ENCODE measurements at regions not wholly inside any gene's neighbourhood (a gene's known extent, or its start where the extent isn't known, plus 50 kb on each side); places are given as distances from the start of the nearest gene placed in this dataset.
A peak's percentile ranks its signal among the peaks of the same experiment; 100 is the strongest.

GRCh38 chr11:23058656-23059055 is 198.4 kb upstream of the CCDC179 start:
- no peak overlapping the region for H2BK12ac ChIP-seq (ENCODE audit: low read length in 2 of 2)
- H3K23ac ChIP-seq (ENCODE audit: low read length in 2 of 2): no peak overlapping the region
- H2AFZ ChIP-seq (ENCODE audit: low read depth, low read length): no peak overlapping the region
- no peak overlapping the region for H4K91ac ChIP-seq (ENCODE audit: low read length)
- H2BK15ac ChIP-seq (ENCODE audit: low read depth, poor library complexity, severe bottlenecking): no peak overlapping the region
- H3K4me1 ChIP-seq (ENCODE audit: control insufficient read depth, insufficient read depth, low read depth, low read length): no peaks in the 10 kb centered on the region
- H3K27ac ChIP-seq (ENCODE audit: low read length, poor library complexity, severe bottlenecking): no peak overlapping the region
- no peak overlapping the region for H2BK120ac ChIP-seq (ENCODE audit: low read depth, low read length)
- H3K9me3 ChIP-seq (ENCODE audit: control insufficient read depth, low read length): no peaks in the 10 kb centered on the region
- H3K9ac ChIP-seq (ENCODE audit: low read length): no peak overlapping the region
- H3K36me3 ChIP-seq (ENCODE audit: control insufficient read depth in 1 of 2, insufficient read depth in 2 of 2, low read depth in 1 of 2, low read length in 2 of 2): no peaks in the 10 kb centered on the region
- H3K4ac ChIP-seq (ENCODE audit: low read depth in 1 of 2, low read length in 2 of 2): no peak overlapping the region
- no peak overlapping the region for H3K14ac ChIP-seq (ENCODE audit: low read length in 2 of 2)
- no peaks in the 10 kb centered on the region for H3K79me1 ChIP-seq (replicated peaks; ENCODE audit: low read length, poor library complexity, severe bottlenecking)
- H4K8ac ChIP-seq (ENCODE audit: low read length): no peak overlapping the region
- no peak overlapping the region for H3K4me3 ChIP-seq (ENCODE audit: insufficient read depth in 1 of 2, low read depth in 1 of 2, low read length in 2 of 2)
- H2BK5ac ChIP-seq (ENCODE audit: low read depth, low read length, poor library complexity, severe bottlenecking): no peak overlapping the region
- DNase-seq: no peak
- no peak overlapping the region for H3K4me2 ChIP-seq (ENCODE audit: low read length, poor library complexity, severe bottlenecking)
- no peak overlapping the region for H3K18ac ChIP-seq (ENCODE audit: low read depth in 1 of 2, low read length in 2 of 2)
- no peak overlapping the region for H2AK5ac ChIP-seq (ENCODE audit: low read length, severe bottlenecking)
- no peaks in the 10 kb centered on the region for H3K27me3 ChIP-seq (ENCODE audit: control insufficient read depth in 1 of 2, insufficient read depth in 1 of 2, low read length in 2 of 2)

DNA sequence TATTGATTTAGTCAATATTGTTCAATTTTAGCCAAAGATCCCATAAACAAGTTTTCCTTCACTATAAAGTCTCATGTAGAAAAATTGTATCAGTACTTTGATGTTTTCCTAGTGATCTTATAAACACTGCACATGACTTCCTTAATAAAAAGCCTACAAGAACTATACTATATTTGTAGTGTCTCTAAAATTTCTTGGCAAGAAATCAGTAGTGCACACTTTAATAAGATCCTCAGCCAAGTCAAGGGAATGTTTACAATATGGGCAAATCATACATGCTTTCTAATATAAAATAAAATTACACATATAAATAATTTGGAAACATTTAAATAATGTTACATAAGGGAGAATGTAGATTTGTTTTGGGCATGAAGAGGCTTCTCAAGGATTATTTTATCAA is 203.0 kb upstream of the CCDC179 start:
- DNase-seq: no peak
- Histone ChIP-seq H2BK120ac (ENCODE audit: low read depth, low read length) (no peak overlapping the region), H3K27me3 (ENCODE audit: control insufficient read depth in 1 of 2, insufficient read depth in 1 of 2, low read length in 2 of 2) (no peaks in the 10 kb centered on the region), H2BK5ac (ENCODE audit: low read depth, low read length, poor library complexity, severe bottlenecking) (no peak overlapping the region), H3K79me1 (replicated peaks; ENCODE audit: low read length, poor library complexity, severe bottlenecking) (no peaks in the 10 kb centered on the region), H2AFZ (ENCODE audit: low read depth, low read length) (no peak overlapping the region), H3K36me3 (ENCODE audit: control insufficient read depth in 1 of 2, insufficient read depth in 2 of 2, low read depth in 1 of 2, low read length in 2 of 2) (no peaks in the 10 kb centered on the region), H3K23ac (ENCODE audit: low read length in 2 of 2) (no peak overlapping the region), H4K91ac (ENCODE audit: low read length) (no peak overlapping the region), H2BK15ac (ENCODE audit: low read depth, poor library complexity, severe bottlenecking) (no peak overlapping the region), H3K4ac (ENCODE audit: low read depth in 1 of 2, low read length in 2 of 2) (no peak overlapping the region), H3K9me3 (ENCODE audit: control insufficient read depth, low read length) (no peaks in the 10 kb centered on the region), H4K8ac (ENCODE audit: low read length) (no peak overlapping the region), H2BK12ac (ENCODE audit: low read length in 2 of 2) (no peak overlapping the region), H3K9ac (ENCODE audit: low read length) (no peak overlapping the region), H3K18ac (ENCODE audit: low read depth in 1 of 2, low read length in 2 of 2) (no peak overlapping the region), H3K14ac (ENCODE audit: low read length in 2 of 2) (no peak overlapping the region), H2AK5ac (ENCODE audit: low read length, severe bottlenecking) (no peak overlapping the region), H3K4me1 (ENCODE audit: control insufficient read depth, insufficient read depth, low read depth, low read length) (no peaks in the 10 kb centered on the region), H3K4me2 (ENCODE audit: low read length, poor library complexity, severe bottlenecking) (no peak overlapping the region), H3K4me3 (ENCODE audit: insufficient read depth in 1 of 2, low read depth in 1 of 2, low read length in 2 of 2) (no peak overlapping the region), H3K27ac (ENCODE audit: low read length, poor library complexity, severe bottlenecking) (no peak overlapping the region)

GRCh38 chr11:23078289-23078971 is 218.2 kb upstream of the CCDC179 start:
- no peak overlapping the region for H4K91ac ChIP-seq (ENCODE audit: low read length)
- no peak overlapping the region for H2BK15ac ChIP-seq (ENCODE audit: low read depth, poor library complexity, severe bottlenecking)
- H2BK120ac ChIP-seq (ENCODE audit: low read depth, low read length): no peak overlapping the region
- DNase-seq: peak; percentile 50
- 0% methylated on average over 1 of the region's 5 CpGs for WGBS
- H3K23ac ChIP-seq (ENCODE audit: low read length in 2 of 2): no peak overlapping the region
- no peaks in the 10 kb centered on the region for H3K79me1 ChIP-seq (replicated peaks; ENCODE audit: low read length, poor library complexity, severe bottlenecking)
- no peaks in the 10 kb centered on the region for H3K36me3 ChIP-seq (ENCODE audit: control insufficient read depth in 1 of 2, insufficient read depth in 2 of 2, low read depth in 1 of 2, low read length in 2 of 2)
- H3K18ac ChIP-seq (ENCODE audit: low read depth in 1 of 2, low read length in 2 of 2): no peak overlapping the region
- H3K9me3 ChIP-seq (ENCODE audit: control insufficient read depth, low read length): no peaks in the 10 kb centered on the region
- no peak overlapping the region for H2AK5ac ChIP-seq (ENCODE audit: low read length, severe bottlenecking)
- H2BK5ac ChIP-seq (ENCODE audit: low read depth, low read length, poor library complexity, severe bottlenecking): no peak overlapping the region
- H4K8ac ChIP-seq (ENCODE audit: low read length): no peak overlapping the region
- H3K27me3 ChIP-seq (ENCODE audit: control insufficient read depth in 1 of 2, insufficient read depth in 1 of 2, low read length in 2 of 2): no peaks in the 10 kb centered on the region
- H2BK12ac ChIP-seq (ENCODE audit: low read length in 2 of 2): no peak overlapping the region
- no peak overlapping the region for H3K4ac ChIP-seq (ENCODE audit: low read depth in 1 of 2, low read length in 2 of 2)
- H3K4me1 ChIP-seq (ENCODE audit: control insufficient read depth, insufficient read depth, low read depth, low read length): no peaks in the 10 kb centered on the region
- no peak overlapping the region for H3K9ac ChIP-seq (ENCODE audit: low read length)
- no peak overlapping the region for H2AFZ ChIP-seq (ENCODE audit: low read depth, low read length)
- H3K27ac ChIP-seq (ENCODE audit: low read length, poor library complexity, severe bottlenecking): no peak overlapping the region
- H3K4me3 ChIP-seq (ENCODE audit: insufficient read depth in 1 of 2, low read depth in 1 of 2, low read length in 2 of 2): no peak overlapping the region
- H3K4me2 ChIP-seq (ENCODE audit: low read length, poor library complexity, severe bottlenecking): no peak overlapping the region
- no peak overlapping the region for H3K14ac ChIP-seq (ENCODE audit: low read length in 2 of 2)

DNA sequence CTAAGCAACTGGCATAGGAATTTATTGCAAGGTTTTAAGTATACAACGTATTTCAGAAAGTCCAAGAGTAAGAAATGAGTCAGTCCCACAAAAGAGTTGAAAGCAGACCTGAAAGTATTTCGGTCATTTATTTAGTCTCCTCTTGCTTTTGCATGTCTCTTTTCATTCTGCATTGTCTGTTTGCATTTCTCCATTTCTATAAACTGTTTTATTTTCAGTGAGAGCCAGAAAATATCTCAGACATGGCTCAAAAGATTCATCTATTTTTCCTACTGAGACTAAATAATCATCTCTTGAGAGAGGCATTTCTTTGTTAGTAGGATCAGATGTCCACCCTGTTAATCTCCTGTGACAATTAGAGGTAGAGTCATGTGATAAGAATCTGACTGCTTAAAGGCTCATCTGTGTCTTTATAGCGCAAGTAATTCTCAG is 219.1 kb upstream of the CCDC179 start:
- Histone ChIP-seq H3K4ac (ENCODE audit: low read depth in 1 of 2, low read length in 2 of 2) (no peak overlapping the region), H3K27ac (ENCODE audit: low read length, poor library complexity, severe bottlenecking) (peak overlapping the region; percentile 5), H3K79me1 (replicated peaks; ENCODE audit: low read length, poor library complexity, severe bottlenecking) (no peaks in the 10 kb centered on the region), H2BK120ac (ENCODE audit: low read depth, low read length) (no peak overlapping the region), H2AK5ac (ENCODE audit: low read length, severe bottlenecking) (no peak overlapping the region), H3K4me3 (ENCODE audit: insufficient read depth in 1 of 2, low read depth in 1 of 2, low read length in 2 of 2) (no peak overlapping the region), H3K23ac (ENCODE audit: low read length in 2 of 2) (no peak overlapping the region), H3K27me3 (ENCODE audit: control insufficient read depth in 1 of 2, insufficient read depth in 1 of 2, low read length in 2 of 2) (no peaks in the 10 kb centered on the region), H3K36me3 (ENCODE audit: control insufficient read depth in 1 of 2, insufficient read depth in 2 of 2, low read depth in 1 of 2, low read length in 2 of 2) (no peaks in the 10 kb centered on the region), H3K14ac (ENCODE audit: low read length in 2 of 2) (no peak overlapping the region), H2BK5ac (ENCODE audit: low read depth, low read length, poor library complexity, severe bottlenecking) (no peak overlapping the region), H2BK15ac (ENCODE audit: low read depth, poor library complexity, severe bottlenecking) (no peak overlapping the region), H2AFZ (ENCODE audit: low read depth, low read length) (no peak overlapping the region), H3K4me2 (ENCODE audit: low read length, poor library complexity, severe bottlenecking) (no peak overlapping the region), H4K91ac (ENCODE audit: low read length) (no peak overlapping the region), H2BK12ac (ENCODE audit: low read length in 2 of 2) (no peak overlapping the region), H3K18ac (ENCODE audit: low read depth in 1 of 2, low read length in 2 of 2) (no peak overlapping the region), H3K9me3 (ENCODE audit: control insufficient read depth, low read length) (no peaks in the 10 kb centered on the region), H3K9ac (ENCODE audit: low read length) (no peak overlapping the region), H3K4me1 (ENCODE audit: control insufficient read depth, insufficient read depth, low read depth, low read length) (no peaks in the 10 kb centered on the region), H4K8ac (ENCODE audit: low read length) (no peak overlapping the region)
- DNase-seq: peak; percentile 45
- WGBS: 13% methylated on average over 1 of the region's 3 CpGs
